Renal cortex interstitium (tissue), 11 donors: ENCODE measurements at regions not wholly inside any gene's neighbourhood (a gene's known extent, or its start where the extent isn't known, plus 50 kb on each side); places are given as distances from the start of the nearest gene placed in this dataset.
"Not testable (repeated sequence)": the region's sequence is repeated elsewhere in the genome, so short reads cannot be mapped to it uniquely, and the experiment has no call there.

Experiments
- DNase-seq, 11 donors: peaks; one replicate each; pipeline ENCODE4 v3.0.0-alpha.2; 2013; ENCODE audit warnings: low read depth in 9 of 11, low spot score in 4 of 11; ENCODE audit errors: extremely low read depth in 1 of 11

- no peak for DNase-seq
Observed at GRCh38 chr11:109480251-109480650, 58.3 kb downstream of the C11orf87 start.

GRCh38 chr11:109486129-109486528 is 64.1 kb downstream of the C11orf87 start:
- no peak for DNase-seq

GRCh38 chr11:109490953-109491635 is 69.1 kb downstream of the C11orf87 start:
- no peak for DNase-seq

GRCh38 chr11:109506115-109506514 is 84.1 kb downstream of the C11orf87 start:
- DNase-seq: no peak

- no peak for DNase-seq
Observed at GRCh38 chr11:109507331-109507730, 85.3 kb downstream of the C11orf87 start.

- peak in 1 of 11 donors; percentile 0 for DNase-seq
Observed at GRCh38 chr11:109507836-109508561, 86.0 kb downstream of the C11orf87 start.

- no peak for DNase-seq
Observed at GRCh38 chr11:109508943-109509342, 87.0 kb downstream of the C11orf87 start.

GRCh38 chr11:109510316-109510715 is 88.3 kb downstream of the C11orf87 start:
- DNase-seq: no peak

- no peak for DNase-seq
Observed at GRCh38 chr11:109511598-109511997, 89.6 kb downstream of the C11orf87 start.

- DNase-seq: no peak
Observed at GRCh38 chr11:109512249-109512648, 90.3 kb downstream of the C11orf87 start.

- no peak for DNase-seq
Observed at GRCh38 chr11:109512680-109513079, 90.7 kb downstream of the C11orf87 start.

GRCh38 chr11:109514313-109515018 is 92.5 kb downstream of the C11orf87 start:
- DNase-seq: no peak

- no peak for DNase-seq
Observed at GRCh38 chr11:109519253-109519652, 97.3 kb downstream of the C11orf87 start.

GRCh38 chr11:109521571-109522086 is 99.6 kb downstream of the C11orf87 start:
- no peak for DNase-seq

GRCh38 chr11:109522116-109522755 is 100.2 kb downstream of the C11orf87 start:
- no peak for DNase-seq

- not testable (repeated sequence) for DNase-seq
Observed at GRCh38 chr11:109525636-109526035, 103.6 kb downstream of the C11orf87 start.

- no peak for DNase-seq
Observed at GRCh38 chr11:109526061-109526460, 104.1 kb downstream of the C11orf87 start.

GRCh38 chr11:109526931-109527330 is 104.9 kb downstream of the C11orf87 start:
- no peak for DNase-seq

GRCh38 chr11:109527496-109527895 is 105.5 kb downstream of the C11orf87 start:
- no peak for DNase-seq
